SKM-1 (cell line): ENCODE measurements at regions not wholly inside any gene's neighbourhood (a gene's known extent, or its start where the extent isn't known, plus 50 kb on each side); places are given as distances from the start of the nearest gene placed in this dataset.

Experiments
- DNase-seq: peaks from one replicate; lab custom pipeline; 2025; ENCODE audit not compliant: unreplicated experiment; lab: John Stamatoyannopoulos, UW

DNA sequence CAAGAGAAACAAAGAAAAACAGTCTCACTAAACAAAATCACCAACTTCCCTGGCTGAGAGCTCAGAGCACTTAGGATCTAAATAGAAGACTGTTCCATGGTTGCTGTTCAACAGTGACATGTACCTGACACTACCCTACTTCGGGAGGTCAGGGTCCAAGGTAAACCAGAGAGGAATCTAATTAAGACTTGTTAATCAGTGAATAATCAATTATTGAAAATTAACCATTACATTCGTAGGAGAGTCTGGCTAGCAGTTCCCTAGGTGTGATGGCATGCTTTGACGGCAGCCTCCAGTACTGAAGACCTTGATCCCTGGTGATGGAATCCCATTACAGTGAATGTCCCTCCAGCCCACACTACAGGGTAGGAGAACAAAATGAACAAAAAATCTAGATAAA is 154.0 kb upstream of the AFDN start:
- DNase-seq = no peak

DNA sequence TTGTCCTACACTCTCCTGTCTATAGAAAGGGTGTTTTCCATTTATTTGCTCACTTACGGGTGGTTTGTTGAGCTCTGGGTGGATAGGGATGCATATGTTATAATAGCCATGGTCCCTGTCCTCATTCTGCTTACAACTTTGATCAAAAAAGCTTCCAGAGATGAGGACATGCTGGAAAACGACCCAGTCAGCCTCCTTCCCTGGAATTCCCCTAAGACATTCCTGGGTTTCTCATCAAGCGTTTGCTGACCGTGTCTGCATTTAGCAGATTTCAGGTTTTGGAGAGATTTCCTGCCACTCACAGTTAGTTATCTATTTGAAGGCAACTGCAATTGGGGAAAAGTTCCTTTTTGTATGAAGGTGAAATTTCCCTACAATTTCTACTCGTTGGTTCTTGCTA is 152.8 kb upstream of the AFDN start:
- DNase-seq = no peak

DNA sequence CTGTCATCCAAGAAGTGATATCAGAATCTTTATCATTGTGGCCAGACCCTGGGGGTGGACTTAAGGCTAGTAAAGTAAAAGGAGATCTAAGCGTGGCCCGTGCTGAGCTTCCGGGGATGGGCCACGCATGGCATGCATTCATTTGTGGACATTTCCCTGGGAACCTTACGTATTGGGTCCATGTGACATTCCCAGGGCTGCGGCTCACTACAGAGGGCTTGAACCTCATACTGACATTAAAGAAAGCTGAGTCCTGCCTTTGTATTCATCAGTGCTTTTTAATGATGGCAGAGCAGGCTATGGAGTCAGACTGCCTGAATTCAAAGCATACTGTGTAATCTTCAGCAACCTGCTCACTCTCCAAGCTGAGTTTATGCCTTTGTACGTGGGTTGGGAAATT is 152.2 kb upstream of the AFDN start:
- no peak for DNase-seq

DNA sequence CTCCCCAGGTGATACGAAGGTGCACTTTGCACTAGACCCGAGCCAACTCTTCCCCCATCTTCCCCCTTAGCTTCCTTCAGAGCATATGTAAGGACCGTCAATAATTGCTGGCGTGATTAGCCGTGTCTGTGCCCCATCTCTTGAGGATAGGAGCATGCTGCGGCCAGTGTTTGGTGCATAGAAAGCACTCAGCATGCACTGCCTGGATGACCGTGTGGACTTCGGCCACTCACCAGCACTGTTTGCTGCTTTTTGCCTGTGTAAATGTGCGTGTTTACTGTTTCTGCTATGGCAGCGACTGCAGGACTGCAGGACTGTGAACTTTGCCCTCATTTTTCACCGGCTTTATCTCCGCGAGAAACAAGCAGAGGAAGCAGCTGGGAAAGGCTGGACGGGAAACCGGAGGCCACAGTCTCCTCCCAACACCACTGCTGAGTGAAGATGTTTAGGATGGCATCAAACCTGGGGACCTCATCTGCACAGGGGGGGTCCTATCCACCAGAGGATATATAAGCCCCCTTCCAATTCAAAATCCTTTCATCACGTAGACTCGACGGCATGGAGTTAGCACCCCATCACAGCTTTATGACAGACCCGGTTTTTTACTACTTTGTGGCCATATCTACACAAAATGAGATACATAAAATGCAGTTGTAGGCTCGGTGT is 150.6 kb upstream of the AFDN start:
- DNase-seq = no peak

DNA sequence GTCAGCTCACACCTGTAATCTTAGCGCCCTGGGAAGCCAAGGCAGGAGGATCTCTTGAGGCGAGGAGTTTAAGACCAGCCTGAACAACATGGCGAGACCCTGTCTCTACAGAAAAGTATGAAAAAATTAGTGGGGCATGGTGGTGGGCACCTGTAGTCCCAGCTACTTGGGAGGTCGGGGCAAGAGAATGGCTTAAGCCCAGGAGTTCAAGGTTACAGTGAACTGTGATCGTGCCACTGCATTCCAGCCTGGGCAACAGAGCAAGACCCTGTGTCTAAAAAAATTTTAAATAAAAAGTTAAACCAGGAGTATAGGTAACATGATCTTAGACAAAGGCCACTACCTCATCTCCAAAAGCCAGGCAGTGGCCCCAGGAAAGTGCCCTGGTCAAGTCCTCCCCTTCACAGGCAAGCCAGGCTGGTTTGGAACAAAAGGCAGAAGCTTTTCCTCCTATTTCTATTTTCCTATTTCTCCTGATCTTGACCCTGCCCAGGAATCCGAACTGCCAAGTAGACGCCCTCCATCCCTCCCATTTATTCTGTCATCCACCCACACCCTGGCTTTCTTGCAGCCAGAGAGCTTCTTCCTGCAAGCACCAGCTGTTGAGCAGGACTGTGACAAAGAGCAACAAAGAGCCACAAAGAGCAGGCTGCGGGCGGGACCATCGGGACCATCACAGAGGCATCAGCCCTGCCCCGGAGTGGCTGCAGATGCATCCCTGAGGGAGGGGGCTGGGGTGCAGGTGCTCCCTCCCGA is 149.9 kb upstream of the AFDN start:
- DNase-seq = no peak

DNA sequence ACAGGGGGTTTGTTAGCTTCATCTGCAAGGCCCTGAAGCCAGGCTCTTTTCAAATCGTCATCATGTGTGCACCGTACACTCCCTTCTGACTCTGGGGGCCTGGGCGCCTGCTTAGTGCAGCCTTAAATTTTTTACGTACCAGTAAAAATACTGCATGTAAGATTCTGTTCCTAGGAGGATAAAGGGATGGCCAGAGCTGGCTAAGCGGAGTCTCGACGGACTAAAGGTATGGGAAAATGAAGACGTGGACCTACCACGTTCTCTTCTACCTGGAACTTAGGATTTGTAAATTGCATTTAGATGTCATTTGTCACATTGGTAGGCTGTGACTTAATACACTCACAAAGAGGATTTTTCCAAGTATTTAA is 149.3 kb upstream of the AFDN start:
- DNase-seq = no peak

DNA sequence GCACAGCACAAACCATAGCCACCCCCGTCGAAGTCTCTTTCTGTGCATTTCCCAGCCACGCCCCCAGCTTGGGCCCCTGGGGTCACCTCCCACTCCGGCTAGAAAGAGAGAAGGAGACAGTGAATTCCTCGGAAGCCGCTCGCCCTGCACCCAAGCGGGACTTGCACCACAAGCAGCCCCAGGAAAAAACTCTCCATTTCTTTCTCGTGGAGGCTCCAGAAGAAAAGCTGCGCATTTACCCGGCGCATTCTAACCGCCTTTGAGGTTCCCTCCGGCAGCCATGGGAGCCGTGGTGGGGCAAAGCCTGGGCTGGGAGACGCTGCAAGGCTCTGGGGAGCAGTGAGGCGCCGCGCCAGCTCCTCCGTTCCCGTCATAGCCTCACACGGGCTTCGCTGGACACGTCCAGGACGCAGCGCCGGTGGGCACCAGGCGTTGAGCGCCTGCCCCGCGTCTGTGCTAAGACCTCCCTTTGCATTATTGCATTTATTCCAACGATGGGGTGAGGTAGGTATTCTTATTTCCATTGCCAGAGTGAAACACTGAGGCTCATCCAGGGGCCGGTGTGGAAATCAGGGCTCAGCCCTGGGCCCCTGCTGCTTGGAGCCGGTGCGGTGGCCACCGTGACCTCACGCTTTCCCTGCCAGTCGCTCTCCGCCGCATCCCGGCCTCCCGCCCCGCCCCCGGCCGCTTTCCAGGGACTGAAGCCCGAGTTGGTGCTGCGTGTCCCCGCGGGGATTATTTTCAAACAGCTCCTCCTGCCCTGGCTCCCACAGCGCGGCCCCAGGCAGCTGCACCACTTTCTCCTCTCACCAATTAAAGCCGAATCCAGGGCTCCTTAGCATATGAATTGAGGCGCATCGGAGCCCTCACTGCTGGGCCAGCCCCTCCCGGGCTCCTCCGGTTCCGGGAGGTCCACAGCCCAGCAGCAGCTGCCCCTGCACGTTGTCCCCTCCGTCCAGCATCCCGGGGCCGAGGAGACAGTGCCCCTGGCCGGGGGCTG is 148.3 kb upstream of the AFDN start:
- no peak for DNase-seq

DNA sequence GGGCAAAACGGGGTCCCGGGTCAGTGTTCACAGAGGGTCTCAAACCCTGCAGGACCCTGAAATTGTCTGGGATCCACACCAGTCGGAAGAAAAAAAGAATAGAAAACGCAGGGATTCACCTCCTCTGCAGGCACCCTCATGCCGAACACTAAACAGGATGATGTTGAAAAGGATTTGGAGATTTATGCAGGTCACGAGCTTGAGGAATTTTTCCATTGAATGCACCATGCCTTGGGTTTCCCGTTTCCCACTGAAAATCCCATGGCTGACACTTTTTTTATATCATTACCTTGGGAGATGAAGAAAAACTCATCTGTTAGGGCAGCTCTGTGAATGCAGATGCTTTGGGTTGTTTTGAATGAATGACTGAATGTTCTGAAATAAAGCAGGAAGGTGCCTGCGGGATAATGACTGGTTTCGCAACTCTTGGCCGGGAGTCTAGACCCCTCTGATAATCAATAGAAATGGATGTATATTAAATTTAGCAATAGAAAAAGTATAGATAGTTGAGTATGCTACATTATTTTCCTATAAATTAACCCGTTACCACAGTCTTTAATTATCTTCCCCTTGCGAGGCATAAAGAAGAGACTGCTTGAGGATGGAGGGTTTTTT is 147.5 kb upstream of the AFDN start:
- no peak for DNase-seq

DNA sequence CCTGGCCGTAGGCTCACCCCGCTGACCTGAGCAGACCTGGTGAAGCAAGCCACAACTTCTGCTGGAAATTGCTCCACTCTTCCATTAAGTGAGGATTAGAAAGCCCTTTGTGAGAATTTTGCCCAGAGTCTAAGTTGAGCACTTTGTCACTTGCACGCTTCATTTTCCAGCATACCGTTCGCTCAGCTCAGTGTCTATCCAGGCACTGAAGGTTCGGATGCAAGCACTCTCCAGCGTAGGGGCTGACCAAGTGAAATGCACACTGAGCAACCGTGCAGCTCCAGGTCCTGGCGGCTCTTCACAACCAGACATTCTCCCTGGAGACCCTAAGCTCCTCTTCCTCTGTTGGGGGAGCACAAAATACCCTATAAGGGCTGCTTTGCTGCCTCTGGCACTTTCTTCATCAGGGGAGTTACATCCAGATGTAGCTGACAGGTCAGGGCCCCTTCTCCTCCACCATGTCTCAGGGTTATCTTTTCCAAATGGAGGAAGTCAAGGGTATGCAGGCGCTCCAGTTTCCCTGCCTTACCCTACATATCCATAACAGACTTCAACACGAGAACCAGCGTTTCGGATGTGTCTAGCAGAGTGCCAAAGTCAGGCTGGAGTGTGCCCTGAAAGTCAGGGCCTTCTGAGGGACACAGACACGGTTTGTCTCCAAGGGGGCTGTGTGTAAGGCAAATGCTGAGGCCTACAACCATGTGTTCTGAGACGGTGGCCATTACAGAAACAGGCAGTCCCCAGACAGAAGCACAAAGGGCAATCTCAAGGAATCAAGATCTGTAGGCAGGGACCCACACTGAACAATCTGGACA is 146.7 kb upstream of the AFDN start:
- DNase-seq = no peak

DNA sequence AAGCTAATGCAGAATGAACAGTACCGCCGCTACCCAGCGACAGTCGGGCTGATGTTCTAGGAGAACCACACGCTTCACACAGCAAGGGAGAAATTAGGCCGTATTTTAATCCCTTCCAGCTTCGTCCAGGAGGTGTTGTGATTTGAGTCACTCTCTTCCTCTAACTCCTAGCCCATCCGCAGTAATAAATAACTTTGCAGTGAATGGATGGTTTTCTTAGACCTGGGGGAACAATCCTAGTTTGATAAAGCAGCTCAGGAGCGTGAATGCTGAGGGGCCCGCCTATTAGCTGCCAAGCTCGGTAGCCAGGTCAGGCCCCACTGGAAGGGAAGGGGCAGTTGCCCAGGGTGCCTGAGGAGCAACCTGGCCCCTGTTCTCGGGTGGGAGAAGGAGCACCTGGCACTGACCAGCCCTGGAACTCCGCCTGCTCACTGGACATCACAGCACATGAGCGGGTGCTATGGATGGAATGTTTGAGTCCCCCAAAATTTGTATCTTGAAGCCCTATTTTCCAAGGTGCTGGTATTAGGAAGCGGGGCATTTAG is 146.0 kb upstream of the AFDN start:
- no peak for DNase-seq

DNA sequence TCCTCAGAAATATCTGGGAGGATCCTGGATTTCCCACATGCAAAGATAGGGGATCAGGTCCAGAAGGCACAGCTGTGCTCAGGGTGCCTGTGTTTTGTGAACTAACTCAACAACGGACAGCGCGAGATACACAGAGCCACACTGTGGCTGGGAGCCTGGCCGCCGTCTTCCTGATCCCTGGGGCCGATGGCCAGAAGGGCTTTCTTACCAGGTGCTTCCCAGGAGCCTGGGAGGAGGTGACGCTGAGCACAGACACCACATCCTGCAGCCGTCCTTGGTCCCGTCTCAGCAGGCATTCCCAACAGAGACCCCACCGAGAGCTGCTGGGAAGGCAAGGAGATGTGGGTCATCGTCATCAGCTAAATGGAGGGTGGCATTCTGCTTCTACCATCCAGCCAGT is 144.6 kb upstream of the AFDN start:
- DNase-seq = no peak

DNA sequence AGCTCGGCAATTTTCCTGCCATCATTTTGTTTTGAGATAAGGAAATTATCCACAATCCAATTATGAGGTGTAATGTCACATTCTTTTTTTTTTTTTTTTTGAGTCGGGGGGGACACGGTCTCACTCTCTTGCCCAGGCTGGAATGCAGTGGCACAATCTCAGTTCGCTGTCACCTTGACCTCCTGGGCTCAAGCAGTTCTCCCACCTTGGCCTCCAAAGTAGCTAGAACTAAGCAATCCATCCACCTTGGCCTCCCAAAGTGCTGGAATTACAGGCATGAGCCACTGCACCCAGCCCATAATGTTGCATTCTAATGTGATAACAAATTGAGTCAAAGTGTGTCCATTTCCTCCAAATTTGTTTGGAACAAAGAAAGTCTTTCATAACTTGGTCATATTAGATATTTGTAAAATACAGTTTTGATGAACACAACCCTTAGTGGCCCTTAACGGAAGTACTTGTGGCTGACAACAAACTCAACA is 144.1 kb upstream of the AFDN start:
- no peak for DNase-seq

DNA sequence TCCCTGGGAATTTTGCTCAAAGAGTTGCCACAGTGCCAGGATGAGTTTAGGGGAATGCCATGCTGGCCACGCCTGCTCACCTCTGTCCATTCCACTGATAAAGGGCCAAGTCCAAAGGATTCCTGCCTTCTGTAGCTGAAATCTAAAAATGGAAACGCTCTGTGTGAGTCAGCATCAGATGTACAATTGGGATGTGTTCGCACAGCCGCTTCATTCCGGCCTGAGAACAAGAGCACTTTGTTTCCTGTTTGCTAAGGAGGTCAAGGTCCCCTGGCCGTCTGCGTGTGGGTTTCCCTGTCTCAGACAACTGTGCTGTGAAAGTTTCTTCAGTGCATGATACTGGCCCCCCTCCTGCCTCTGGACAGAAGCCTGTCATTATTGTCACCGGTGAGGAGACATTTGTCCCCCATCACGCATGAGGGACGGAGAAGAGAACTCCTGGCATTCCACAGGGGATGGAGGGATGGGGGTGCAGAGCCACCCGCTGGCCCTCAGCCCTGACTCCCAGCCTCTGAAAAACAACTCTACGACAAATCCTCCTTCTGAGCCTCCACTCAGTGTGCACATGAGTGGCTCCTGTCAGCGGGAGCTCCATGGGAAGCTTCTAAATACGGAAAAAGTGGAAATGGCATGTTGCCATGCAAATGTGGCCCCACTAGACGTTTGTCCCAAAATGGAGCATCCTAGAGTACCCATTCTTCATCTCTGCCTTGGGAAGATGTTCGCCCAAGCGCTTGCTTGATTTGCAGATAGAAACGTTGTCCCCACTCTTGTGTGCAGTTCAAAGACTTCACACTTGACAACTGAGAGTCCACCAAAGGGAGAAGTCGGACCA is 143.5 kb upstream of the AFDN start:
- no peak for DNase-seq

DNA sequence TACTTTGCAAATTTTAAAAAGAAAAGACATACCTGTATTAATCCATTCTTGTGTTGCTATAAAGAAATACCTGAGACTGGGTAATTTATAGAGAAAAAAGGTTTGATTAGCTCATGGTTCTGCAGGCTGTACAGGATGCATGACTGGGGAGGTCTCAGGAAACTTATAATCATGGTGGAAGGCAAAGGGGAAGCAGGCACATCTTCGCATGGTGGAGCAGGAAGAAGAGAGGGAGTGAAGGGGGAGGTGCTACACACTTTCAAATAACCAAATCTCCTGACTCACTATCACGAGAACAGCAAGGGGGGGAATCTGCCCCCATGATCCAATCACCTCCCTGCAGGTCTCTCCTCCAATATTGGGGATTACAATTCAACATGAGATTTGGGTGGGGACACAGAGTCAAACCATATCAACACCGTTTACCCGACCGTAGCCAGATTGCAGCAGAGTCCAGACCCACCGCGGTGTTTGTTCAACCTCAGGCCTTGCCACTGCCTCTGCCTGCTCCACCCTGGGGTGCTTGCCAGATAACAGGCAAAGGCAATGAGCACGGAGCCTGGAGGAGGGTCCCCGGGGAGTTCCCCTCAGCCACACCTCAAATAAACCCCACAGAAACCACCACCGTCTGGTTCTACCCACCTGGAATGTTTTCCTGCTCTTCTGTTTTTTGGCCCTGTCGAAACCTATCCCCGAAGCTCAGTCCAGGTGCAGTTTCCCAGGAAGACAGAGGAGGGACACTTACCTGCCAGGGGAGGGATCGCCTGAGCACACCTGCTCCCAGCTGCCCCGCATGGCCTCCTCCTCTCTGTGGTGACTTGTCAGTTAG is 142.2 kb upstream of the AFDN start:
- no peak for DNase-seq

DNA sequence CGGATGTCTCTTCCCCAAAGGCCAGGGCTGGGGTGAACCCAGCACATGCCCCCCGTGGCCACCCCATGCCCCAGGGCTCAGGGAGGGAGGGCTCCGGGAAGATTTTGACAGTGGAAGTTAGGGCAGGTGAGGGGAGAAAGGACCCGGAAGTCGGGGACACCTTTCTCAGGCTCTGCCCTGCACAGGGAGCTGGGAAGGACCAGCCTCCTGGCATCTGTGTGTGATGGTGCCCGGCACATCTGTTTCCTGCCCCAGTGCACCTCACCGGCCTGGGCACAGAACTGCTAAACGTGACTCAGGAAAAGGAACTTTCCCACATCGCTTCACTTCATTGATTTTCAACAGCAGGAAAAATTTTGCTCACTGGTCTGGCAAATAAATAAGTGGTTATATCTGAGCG is 141.1 kb upstream of the AFDN start:
- DNase-seq = no peak

DNA sequence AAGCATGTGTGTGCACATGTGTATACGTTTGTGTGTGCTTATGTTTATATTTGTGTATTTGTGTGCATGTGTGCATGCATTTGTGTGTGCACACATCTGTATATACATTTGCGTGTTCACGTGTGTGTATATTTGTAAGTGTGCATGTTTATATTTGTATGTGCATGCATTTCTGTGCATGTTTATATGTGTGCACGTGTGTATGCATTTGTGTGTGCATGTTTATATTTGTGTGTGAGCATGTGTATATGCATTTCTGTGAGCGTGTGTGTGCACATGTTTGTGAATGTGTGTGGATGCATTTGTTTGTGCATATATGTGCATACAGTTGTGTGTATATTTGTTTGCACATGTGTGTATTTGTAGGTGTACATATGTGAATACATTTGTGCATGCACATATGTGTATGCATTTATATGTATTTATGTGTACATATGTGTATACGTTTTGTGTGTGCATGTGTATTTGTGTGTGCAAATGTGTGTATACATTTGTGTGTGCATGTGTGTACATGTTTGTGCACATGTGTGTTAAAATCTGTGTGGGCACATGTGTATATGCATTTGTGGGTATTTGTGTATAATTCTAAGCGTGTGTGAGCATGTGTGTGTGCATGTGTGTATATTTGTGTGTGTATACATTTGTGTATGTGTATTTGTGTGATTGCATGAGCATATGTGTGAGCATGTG is 140.4 kb upstream of the AFDN start:
- DNase-seq = no peak

DNA sequence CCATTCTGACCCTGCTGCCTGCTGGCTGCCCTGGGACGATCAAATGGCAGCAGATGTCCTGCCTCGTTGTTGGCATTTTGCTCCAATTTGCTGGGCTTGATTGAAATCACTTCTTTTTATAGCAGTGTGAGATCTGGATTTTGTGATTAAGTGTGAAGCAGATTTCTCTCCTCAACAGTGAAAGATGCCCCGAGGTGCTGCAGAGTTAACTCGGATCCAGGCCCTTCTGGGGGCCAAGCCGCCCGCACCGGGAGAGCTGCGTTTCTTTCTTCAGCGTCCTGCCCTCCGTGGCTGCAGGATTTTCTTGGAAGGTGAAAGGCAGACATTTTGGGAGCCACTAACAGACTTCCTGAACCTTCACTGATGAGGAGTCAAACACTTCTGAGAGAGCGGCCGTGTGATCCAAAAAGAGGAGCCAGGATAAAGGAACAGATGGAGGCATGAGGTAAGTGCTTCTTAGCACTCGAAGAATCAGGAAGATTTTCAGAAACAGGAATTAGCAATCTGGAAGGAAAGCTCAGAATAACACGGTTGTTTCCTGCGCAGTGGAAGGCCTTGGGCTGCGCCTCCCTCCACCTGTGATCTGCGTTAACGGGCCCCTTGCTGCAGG is 139.5 kb upstream of the AFDN start:
- no peak for DNase-seq
